Coronary artery (tissue), 2 donors: ENCODE measurements at regions not wholly inside any gene's neighbourhood (a gene's known extent, or its start where the extent isn't known, plus 50 kb on each side); places are given as distances from the start of the nearest gene placed in this dataset.

Source experiments
- DNase-seq: peaks from one replicate; pipeline ENCODE4 v3.0.0-alpha.2; 2017; ENCODE audit warnings: low spot score
- H3K27ac ChIP-seq, 2 donors: fragments of 200-600 bp; sonication (generic); one replicate each; pipeline ENCODE4 v1.5.1; 2016 to 2019
- H3K4me3 ChIP-seq: fragments of 200-600 bp; sonication (generic); 2 replicates; pipeline ENCODE4 v1.5.1; 2016; ENCODE audit warnings: mild to moderate bottlenecking, moderate library complexity
- CTCF ChIP-seq: fragments of 200-600 bp; sonication (generic); IDR thresholded peaks from one replicate; pipeline ENCODE4 v1.5.1; 2019; ENCODE audit warnings: antibody characterized with exemption

GRCh38 chr15:62631076-62631724 lies 411.3 kb upstream of the TPM1 start:
- no peak for TF ChIP-seq CTCF
- H3K27ac ChIP-seq = no peak overlapping the region
- H3K4me3 ChIP-seq = no peak overlapping the region
- no peak for DNase-seq

GRCh38 chr15:62636823-62637573 lies 405.5 kb upstream of the TPM1 start:
- no peak for TF ChIP-seq CTCF
- Histone ChIP-seq H3K4me3 (no peak overlapping the region), H3K27ac (no peak overlapping the region)
- DNase-seq = no peak

- DNase-seq = no peak
- no peak for TF ChIP-seq CTCF
Measured at GRCh38 chr15:62637574-62637897, 405.0 kb upstream of the TPM1 start.

GRCh38 chr15:62637950-62638619 lies 404.5 kb upstream of the TPM1 start:
- no peak for DNase-seq
- no peak overlapping the region for H3K27ac ChIP-seq
- no peak for TF ChIP-seq CTCF

More at GRCh38 chr15:62637574-62637897, 405.0 kb upstream of the TPM1 start:
- Histone ChIP-seq H3K4me3 (no peak overlapping the region), H3K27ac (no peak overlapping the region)

GRCh38 chr15:62639432-62639831 lies 403.1 kb upstream of the TPM1 start:
- TF ChIP-seq CTCF = no peak
- no peak overlapping the region for H3K4me3 ChIP-seq
- no peak overlapping the region for H3K27ac ChIP-seq
- DNase-seq = no peak

More at GRCh38 chr15:62637950-62638619, 404.5 kb upstream of the TPM1 start:
- H3K4me3 ChIP-seq = no peak overlapping the region

GRCh38 chr15:62639906-62640605 lies 402.5 kb upstream of the TPM1 start:
- DNase-seq = no peak
- no peak overlapping the region for H3K27ac ChIP-seq
- no peak for TF ChIP-seq CTCF
- no peak overlapping the region for H3K4me3 ChIP-seq
